SK-N-SH (cell line): ENCODE measurements at regions not wholly inside any gene's neighbourhood (a gene's known extent, or its start where the extent isn't known, plus 50 kb on each side); places are given as distances from the start of the nearest gene placed in this dataset.

ENCODE experiments used
- CTCF ChIA-PET: fragments of 300-600, 350-600 bp; formaldehyde crosslinking; extraction: SDS; loops from one replicate; lab custom pipeline; 2021; lab: Yijun Ruan, JAX
- POLR2A ChIA-PET: fragments of 350-600 bp; sonication (Branson Sonifier 250); formaldehyde crosslinking; extraction: SDS; loops from one replicate; lab custom pipeline; 2020; ENCODE audit warnings: antibody characterized with exemption, inconsistent platforms; lab: Yijun Ruan, JAX
- DNase-seq: peaks from one replicate; pipeline ENCODE4 v3.0.0; 2012
- H2AFZ ChIP-seq: fragments of 200-600 bp; sonication (generic); 2 replicates; pipeline ENCODE4 v1.8.1; 2016; ENCODE audit warnings: antibody characterized with exemption, mild to moderate bottlenecking, low read depth
- H3F3A ChIP-seq: fragments of 200-600 bp; sonication (generic); replicated peaks from 2 replicates; pipeline ENCODE3; 2016; ENCODE audit warnings: antibody characterized with exemption, mild to moderate bottlenecking; ENCODE audit not compliant: insufficient read depth
- H3K27ac ChIP-seq, 2 experiments: fragments of 200-500 bp in 1 of 2; fragments of 200-600 bp in 1 of 2; sonication (Bioruptor generic) in 1 of 2; sonication (generic), shearing (Covaris generic) in 1 of 2; 2 replicates each; pipeline versions ENCODE4 v1.5.1 to v1.6.1; 2014 to 2016; ENCODE audit warnings: low read depth in 2 of 2, inconsistent platforms in 1 of 2, low read length in 1 of 2, mild to moderate bottlenecking in 1 of 2, mixed read lengths in 1 of 2
- H3K27me3 ChIP-seq: fragments of 200-600 bp; sonication (generic), shearing (Covaris generic); 2 replicates; pipeline ENCODE4 v1.6.1; 2016; ENCODE audit warnings: mixed run types; ENCODE audit not compliant: insufficient read depth
- H3K36me3 ChIP-seq, 2 experiments: fragments of 200-500 bp in 1 of 2; fragments of 200-600 bp in 1 of 2; sonication (Bioruptor generic) in 1 of 2; sonication (generic) in 1 of 2; replicated peaks in 1 of 2; 2 replicates each; pipeline versions ENCODE3 to v1.5.1; 2014 to 2016; ENCODE audit warnings: low read length in 1 of 2, mild to moderate bottlenecking in 1 of 2; ENCODE audit not compliant: insufficient read depth in 2 of 2, control insufficient read depth in 1 of 2
- H3K4me1 ChIP-seq, 2 experiments: fragments of 200-500 bp in 1 of 2; fragments of 200-600 bp in 1 of 2; sonication (Bioruptor generic) in 1 of 2; sonication (generic), shearing (Covaris generic) in 1 of 2; 2 replicates each; pipeline versions ENCODE4 v1.5.1 to v1.6.1; 2014 to 2016; ENCODE audit warnings: low read depth in 1 of 2, low read length in 1 of 2, mixed run types in 1 of 2; ENCODE audit not compliant: insufficient read depth in 2 of 2, control insufficient read depth in 1 of 2
- H3K4me2 ChIP-seq: fragments of 200-600 bp; sonication (generic), shearing (Covaris generic); 2 replicates; pipeline ENCODE4 v1.6.1; 2017; ENCODE audit warnings: mixed run types
- H3K4me3 ChIP-seq, 2 experiments: fragments of 200-500 bp in 1 of 2; fragments of 200-600 bp in 1 of 2; sonication (Bioruptor generic) in 1 of 2; sonication (generic), shearing (Covaris generic) in 1 of 2; 2 replicates each; pipeline versions ENCODE4 v1.5.1 to v1.8.1; 2014 to 2016; ENCODE audit warnings: low read depth in 2 of 2, inconsistent platforms in 1 of 2, low read length in 1 of 2, mild to moderate bottlenecking in 1 of 2, mixed read lengths in 1 of 2, moderate library complexity in 1 of 2
- H3K79me2 ChIP-seq: fragments of 200-600 bp; sonication (generic); 2 replicates; pipeline ENCODE4 v1.8.1; 2017; ENCODE audit warnings: mild to moderate bottlenecking; ENCODE audit not compliant: insufficient read depth
- H3K9ac ChIP-seq: fragments of 200-600 bp; sonication (generic); 2 replicates; pipeline ENCODE4 v1.6.1; 2017; ENCODE audit warnings: mixed run types
- H3K9me2 ChIP-seq: fragments of 200-600 bp; sonication (generic); 2 replicates; pipeline ENCODE4 v1.6.1; 2017; ENCODE audit warnings: mixed run types
- H3K9me3 ChIP-seq: fragments of 200-600 bp; sonication (generic); 2 replicates; pipeline ENCODE4 v1.6.1; 2017; ENCODE audit warnings: mixed run types, mild to moderate bottlenecking, moderate library complexity
- H4K20me1 ChIP-seq: fragments of 200-600 bp; sonication (generic); 2 replicates; pipeline ENCODE4 v1.6.1; 2017; ENCODE audit warnings: mild to moderate bottlenecking, mixed run types; ENCODE audit not compliant: insufficient read depth
- CHD2 ChIP-seq: fragments of 150-350 bp; IDR thresholded peaks from 2 replicates; pipeline ENCODE4 v1.6.1; 2018; ENCODE audit warnings: low read length; ENCODE audit not compliant: partially characterized antibody
- ELF1 ChIP-seq: IDR thresholded peaks from 2 replicates; pipeline ENCODE4 v1.4.0; 2012
- EZH2phosphoT487 ChIP-seq: fragments of 200-600 bp; sonication (generic); IDR thresholded peaks from 2 replicates; pipeline ENCODE4 v1.6.1; 2017; ENCODE audit warnings: low read depth, mixed run types, mild to moderate bottlenecking, antibody characterized with exemption, moderate library complexity, borderline replicate concordance
- FOSL2 ChIP-seq: IDR thresholded peaks from 2 replicates; pipeline ENCODE4 v1.4.0; 2012; ENCODE audit warnings: low read depth, mild to moderate bottlenecking, moderate library complexity, borderline replicate concordance
- IRF3 ChIP-seq: fragments of 150-350 bp; IDR thresholded peaks from 2 replicates; pipeline ENCODE4 v1.6.1; 2016; ENCODE audit warnings: mild to moderate bottlenecking, low read depth, low read length
- JUND ChIP-seq: IDR thresholded peaks from 2 replicates; pipeline ENCODE4 v1.4.0; 2012
- MAX ChIP-seq: IDR thresholded peaks from 2 replicates; pipeline ENCODE4 v1.4.0; 2012; ENCODE audit warnings: low read depth
- MEF2A ChIP-seq: IDR thresholded peaks from 2 replicates; pipeline ENCODE4 v1.4.0; 2012; ENCODE audit warnings: low read depth, borderline replicate concordance
- MXI1 ChIP-seq: IDR thresholded peaks from 2 replicates; pipeline ENCODE4 v1.6.1; 2012; ENCODE audit warnings: mild to moderate bottlenecking, low read depth, low read length, improper control_type of control experiment
- NFIC ChIP-seq: IDR thresholded peaks from 2 replicates; pipeline ENCODE4 v1.4.0; 2012; ENCODE audit warnings: borderline replicate concordance
- RAD21 ChIP-seq: IDR thresholded peaks from 2 replicates; pipeline ENCODE4 v1.6.1; 2012; ENCODE audit warnings: mild to moderate bottlenecking, low read length
- RCOR1 ChIP-seq: fragments of 150-350 bp; IDR thresholded peaks from 2 replicates; pipeline ENCODE4 v1.6.1; 2017; ENCODE audit warnings: antibody characterized with exemption, low read length
- REST ChIP-seq: IDR thresholded peaks from 2 replicates; pipeline ENCODE4 v1.6.1; 2012; ENCODE audit warnings: mild to moderate bottlenecking, low read depth, low read length, moderate library complexity
- RXRA ChIP-seq: IDR thresholded peaks from 2 replicates; pipeline ENCODE4 v1.4.0; 2012; ENCODE audit warnings: low read depth, mild to moderate bottlenecking, borderline replicate concordance
- SIN3A ChIP-seq: IDR thresholded peaks from 2 replicates; pipeline ENCODE4 v1.6.1; 2012; ENCODE audit warnings: low read depth, mild to moderate bottlenecking, low read length, moderate library complexity, borderline replicate concordance
- SMC3 ChIP-seq: IDR thresholded peaks from 2 replicates; pipeline ENCODE4 v1.6.1; 2012; ENCODE audit warnings: low read depth, low read length, improper control_type of control experiment
- TAF1 ChIP-seq: IDR thresholded peaks from 2 replicates; pipeline ENCODE4 v1.6.1; 2012; ENCODE audit warnings: low read depth, mild to moderate bottlenecking, low read length, moderate library complexity, borderline replicate concordance
- TCF12 ChIP-seq: IDR thresholded peaks from 2 replicates; pipeline ENCODE4 v1.4.0; 2012
- TEAD4 ChIP-seq: IDR thresholded peaks from 2 replicates; pipeline ENCODE4 v1.4.0; 2012; ENCODE audit warnings: mild to moderate bottlenecking, borderline replicate concordance; ENCODE audit not compliant: insufficient read depth
- WGBS: methylation state at CpG from one replicate; pipeline ENCODE4 v1.1.6; 2017; ENCODE audit warnings: low lambda C conversion rate; 5-methylcytosine and 5-hydroxymethylcytosine counted together
- TF ChIP-seq, protein P1 (sequence below): IDR thresholded peaks from 2 replicates; pipeline ENCODE4 v1.4.0; 2012; ENCODE audit warnings: low read depth, borderline replicate concordance
- TF ChIP-seq, protein P2 (sequence below): IDR thresholded peaks from 2 replicates; pipeline ENCODE4; 2012

GRCh38 chr1:87452648-87453047 lies 124.0 kb downstream of the LMO4 start:
- H3K79me2 ChIP-seq: no peaks in the 10 kb centered on the region
- H2AFZ ChIP-seq: no peak overlapping the region
- no peak overlapping the region for H3K27ac ChIP-seq
- no peaks in the 10 kb centered on the region for H3F3A ChIP-seq
- H3K4me3 ChIP-seq: no peak overlapping the region
- CTCF ChIA-PET: no interaction called here
- H3K4me2 ChIP-seq: no peak overlapping the region
- no peaks in the 10 kb centered on the region for H3K27me3 ChIP-seq
- TF ChIP-seq, protein P1, sequence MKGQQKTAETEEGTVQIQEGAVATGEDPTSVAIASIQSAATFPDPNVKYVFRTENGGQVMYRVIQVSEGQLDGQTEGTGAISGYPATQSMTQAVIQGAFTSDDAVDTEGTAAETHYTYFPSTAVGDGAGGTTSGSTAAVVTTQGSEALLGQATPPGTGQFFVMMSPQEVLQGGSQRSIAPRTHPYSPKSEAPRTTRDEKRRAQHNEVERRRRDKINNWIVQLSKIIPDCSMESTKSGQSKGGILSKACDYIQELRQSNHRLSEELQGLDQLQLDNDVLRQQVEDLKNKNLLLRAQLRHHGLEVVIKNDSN: no peak
- TF ChIP-seq, protein P2, sequence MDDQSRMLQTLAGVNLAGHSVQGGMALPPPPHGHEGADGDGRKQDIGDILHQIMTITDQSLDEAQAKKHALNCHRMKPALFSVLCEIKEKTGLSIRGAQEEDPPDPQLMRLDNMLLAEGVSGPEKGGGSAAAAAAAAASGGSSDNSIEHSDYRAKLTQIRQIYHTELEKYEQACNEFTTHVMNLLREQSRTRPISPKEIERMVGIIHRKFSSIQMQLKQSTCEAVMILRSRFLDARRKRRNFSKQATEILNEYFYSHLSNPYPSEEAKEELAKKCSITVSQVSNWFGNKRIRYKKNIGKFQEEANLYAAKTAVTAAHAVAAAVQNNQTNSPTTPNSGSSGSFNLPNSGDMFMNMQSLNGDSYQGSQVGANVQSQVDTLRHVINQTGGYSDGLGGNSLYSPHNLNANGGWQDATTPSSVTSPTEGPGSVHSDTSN: no peak
- TF ChIP-seq ELF1 (no peak), TEAD4 (no peak), CHD2 (no peak), MAX (no peak), RXRA (no peak), NFIC (no peak), SIN3A (no peak), MEF2A (no peak), MXI1 (no peak), RCOR1 (no peak), IRF3 (no peak), JUND (no peak), SMC3 (no peak)
- POLR2A ChIA-PET: no interaction called here
- no peaks in the 10 kb centered on the region for H4K20me1 ChIP-seq
- H3K9me3 ChIP-seq: no peaks in the 10 kb centered on the region
- no peaks in the 10 kb centered on the region for H3K9me2 ChIP-seq
- DNase-seq: no peak
- no peak overlapping the region for H3K9ac ChIP-seq
- H3K36me3 ChIP-seq: no peaks in the 10 kb centered on the region
- H3K4me1 ChIP-seq: no peaks in the 10 kb centered on the region

- Histone ChIP-seq H3K79me2 (no peaks in the 10 kb centered on the region), H2AFZ (no peak overlapping the region), H3K27ac (no peak overlapping the region), H3K9me2 (no peaks in the 10 kb centered on the region), H3F3A (no peaks in the 10 kb centered on the region), H3K4me3 (no peak overlapping the region), H3K4me1 (no peaks in the 10 kb centered on the region), H4K20me1 (no peaks in the 10 kb centered on the region), H3K9me3 (no peaks in the 10 kb centered on the region), H3K27me3 (no peaks in the 10 kb centered on the region), H3K9ac (no peak overlapping the region), H3K36me3 (no peaks in the 10 kb centered on the region), H3K4me2 (no peak overlapping the region)
- ChIA-PET CTCF (no interaction called here), POLR2A (no interaction called here)
- no peak for DNase-seq
- no peak for TF ChIP-seq RAD21
- no peak for TF ChIP-seq SIN3A
- no peak for TF ChIP-seq REST
- no peak for TF ChIP-seq EZH2phosphoT487
- no peak for TF ChIP-seq FOSL2
- TF ChIP-seq CHD2: no peak
- TF ChIP-seq TAF1: no peak
- TF ChIP-seq RCOR1: no peak
- TF ChIP-seq NFIC: no peak
- TF ChIP-seq JUND: no peak
- no peak for TF ChIP-seq TCF12
- WGBS: 37% methylated on average over 2 of the region's 2 CpGs
Measured at GRCh38 chr1:87457408-87457807, 128.7 kb downstream of the LMO4 start.
